Vagina (tissue), 2 donors: ENCODE measurements at regions not wholly inside any gene's neighbourhood (a gene's known extent, or its start where the extent isn't known, plus 50 kb on each side); places are given as distances from the start of the nearest gene placed in this dataset.

Experiments
- DNase-seq, 2 donors: peaks; one replicate each; pipeline ENCODE4 v3.0.0-alpha.2; 2017; ENCODE audit errors: extremely low spot score in 2 of 2
- H3K27ac ChIP-seq: fragments of 200-600 bp; sonication (generic); one replicate; pipeline ENCODE4 v1.5.1; 2019
- H3K27me3 ChIP-seq: fragments of 200-600 bp; sonication (generic); one replicate; pipeline ENCODE4 v1.5.1; 2019
- H3K36me3 ChIP-seq, 2 donors: fragments of 200-600 bp; sonication (generic); one replicate each; pipeline ENCODE4 v1.5.1; 2017 to 2019
- H3K4me1 ChIP-seq: fragments of 200-600 bp; sonication (generic); one replicate; pipeline ENCODE4 v1.5.1; 2019
- H3K4me3 ChIP-seq, 2 donors: fragments of 200-600 bp; sonication (generic); 1 replicate in 1 of 2; 2 replicates in 1 of 2; pipeline ENCODE4 v1.5.1; 2016 to 2019
- H3K9me3 ChIP-seq: fragments of 200-600 bp; sonication (generic); one replicate; pipeline ENCODE4 v1.5.1; 2019
- CTCF ChIP-seq, 3 experiments: fragments of 450-650 bp in 2 of 3; fragments of 200-600 bp in 1 of 3; sonication (generic) in 1 of 3; IDR thresholded peaks; one replicate each; pipeline ENCODE4 v1.5.1; 2017 to 2019; ENCODE audit warnings: antibody characterized with exemption in 3 of 3, mild to moderate bottlenecking in 2 of 3, moderate library complexity in 2 of 3
- POLR2A ChIP-seq, 2 donors: fragments of 450-650 bp; IDR thresholded peaks; one replicate each; pipeline ENCODE4 v1.6.1; 2017; ENCODE audit warnings: antibody characterized with exemption in 2 of 2, mild to moderate bottlenecking in 2 of 2, moderate library complexity in 2 of 2
- POLR2AphosphoS5 ChIP-seq, 2 donors: sonication (generic); formaldehyde crosslinking; IDR thresholded peaks; one replicate each; pipeline ENCODE4 v1.9.0; 2017; ENCODE audit warnings: antibody characterized with exemption in 2 of 2, mild to moderate bottlenecking in 2 of 2, low read depth in 1 of 2; ENCODE audit not compliant: insufficient read depth in 1 of 2
- intact Hi-C: fragments of 100-400 bp; cut with DNase I; formaldehyde crosslinking; loops from one replicate; pipeline ENCODE4 v1.15.1; 2023

- no peak for TF ChIP-seq POLR2A (IDR thresholded peaks at IDR 0.05)
- no peak for TF ChIP-seq POLR2AphosphoS5 (IDR thresholded peaks at IDR 0.05; ENCODE audit: insufficient read depth in 1 of 2, low read depth in 1 of 2)
- TF ChIP-seq CTCF (IDR thresholded peaks at IDR 0.05): no peak
- H3K36me3 ChIP-seq: no peaks in the 10 kb centered on the region
- H3K9me3 ChIP-seq: no peaks in the 10 kb centered on the region
- no peak for DNase-seq
- H3K4me3 ChIP-seq: no peak overlapping the region
- intact Hi-C loops: no loop called here
- no peaks in the 10 kb centered on the region for H3K27me3 ChIP-seq
- H3K4me1 ChIP-seq: no peaks in the 10 kb centered on the region
- no peak overlapping the region for H3K27ac ChIP-seq
These were observed 79.5 kb downstream of the NAV1 start for GRCh38 chr1:201618389-201618788.

GRCh38 chr1:201618905-201619304 is 80.0 kb downstream of the NAV1 start:
- H3K27me3 ChIP-seq: no peaks in the 10 kb centered on the region
- no peaks in the 10 kb centered on the region for H3K36me3 ChIP-seq
- H3K4me3 ChIP-seq: no peak overlapping the region
- TF ChIP-seq POLR2AphosphoS5 (IDR thresholded peaks at IDR 0.05; ENCODE audit: insufficient read depth in 1 of 2, low read depth in 1 of 2) (no peak), POLR2A (IDR thresholded peaks at IDR 0.05) (no peak), CTCF (IDR thresholded peaks at IDR 0.05) (no peak)
- DNase-seq: no peak
- no peaks in the 10 kb centered on the region for H3K9me3 ChIP-seq
- intact Hi-C loops: no loop called here
- no peaks in the 10 kb centered on the region for H3K4me1 ChIP-seq
- no peak overlapping the region for H3K27ac ChIP-seq

- no peak for DNase-seq
- H3K4me1 ChIP-seq: no peaks in the 10 kb centered on the region
- H3K9me3 ChIP-seq: no peaks in the 10 kb centered on the region
- intact Hi-C loops: no loop called here
- no peaks in the 10 kb centered on the region for H3K27me3 ChIP-seq
- H3K36me3 ChIP-seq: no peaks in the 10 kb centered on the region
- no peak overlapping the region for H3K4me3 ChIP-seq
- no peak overlapping the region for H3K27ac ChIP-seq
- TF ChIP-seq POLR2AphosphoS5 (IDR thresholded peaks at IDR 0.05; ENCODE audit: insufficient read depth in 1 of 2, low read depth in 1 of 2) (no peak), CTCF (IDR thresholded peaks at IDR 0.05) (no peak), POLR2A (IDR thresholded peaks at IDR 0.05) (no peak)
These were observed 80.6 kb downstream of the NAV1 start for GRCh38 chr1:201619513-201619912.

- Histone ChIP-seq H3K4me3 (no peak overlapping the region), H3K4me1 (no peaks in the 10 kb centered on the region), H3K36me3 (no peaks in the 10 kb centered on the region), H3K27ac (no peak overlapping the region), H3K9me3 (no peaks in the 10 kb centered on the region), H3K27me3 (no peaks in the 10 kb centered on the region)
- no peak for DNase-seq
- no peak for TF ChIP-seq POLR2A (IDR thresholded peaks at IDR 0.05)
- TF ChIP-seq CTCF (IDR thresholded peaks at IDR 0.05): no peak
- TF ChIP-seq POLR2AphosphoS5 (IDR thresholded peaks at IDR 0.05; ENCODE audit: insufficient read depth in 1 of 2, low read depth in 1 of 2): no peak
- intact Hi-C loops: no loop called here
These were observed 83.4 kb downstream of the NAV1 start for GRCh38 chr1:201622353-201622752.

- H3K4me1 ChIP-seq: no peaks in the 10 kb centered on the region
- TF ChIP-seq POLR2AphosphoS5 (IDR thresholded peaks at IDR 0.05; ENCODE audit: insufficient read depth in 1 of 2, low read depth in 1 of 2) (no peak), CTCF (IDR thresholded peaks at IDR 0.05) (no peak), POLR2A (IDR thresholded peaks at IDR 0.05) (no peak)
- no peaks in the 10 kb centered on the region for H3K9me3 ChIP-seq
- DNase-seq: no peak
- H3K27me3 ChIP-seq: no peaks in the 10 kb centered on the region
- no peak overlapping the region for H3K4me3 ChIP-seq
- intact Hi-C loops: no loop called here
- no peak overlapping the region for H3K27ac ChIP-seq
- no peaks in the 10 kb centered on the region for H3K36me3 ChIP-seq
These were observed 83.9 kb downstream of the NAV1 start for GRCh38 chr1:201622824-201623223.
